Tibial artery (tissue), 4 donors: ENCODE measurements at regions not wholly inside any gene's neighbourhood (a gene's known extent, or its start where the extent isn't known, plus 50 kb on each side); places are given as distances from the start of the nearest gene placed in this dataset.

Experiments used
- DNase-seq, 2 donors: peaks; one replicate each; pipeline ENCODE4 v3.0.0-alpha.2; 2019
- H3K27ac ChIP-seq, 2 donors: fragments of 200-600 bp; sonication (generic) in 1 of 2; 1 replicate in 1 of 2; 2 replicates in 1 of 2; pipeline ENCODE4 v1.5.1; 2018 to 2019; ENCODE audit warnings: mild to moderate bottlenecking in 1 of 2
- H3K27me3 ChIP-seq, 2 donors: fragments of 200-600 bp; sonication (generic) in 1 of 2; one replicate each; pipeline versions ENCODE4 v1.5.1 to v1.6.0; 2016 to 2019
- H3K36me3 ChIP-seq, 3 donors: fragments of 200-600 bp; sonication (generic) in 2 of 3; one replicate each; pipeline ENCODE4 v1.5.1; 2016 to 2019; ENCODE audit warnings: mild to moderate bottlenecking in 2 of 3
- H3K4me1 ChIP-seq, 4 donors: fragments of 200-600 bp; sonication (generic) in 2 of 4; 1 replicate in 3 of 4; 2 replicates in 1 of 4; pipeline ENCODE4 v1.5.1; 2016 to 2019
- H3K4me3 ChIP-seq, 2 donors: fragments of 200-600 bp; sonication (generic) in 1 of 2; 1 replicate in 1 of 2; 2 replicates in 1 of 2; pipeline ENCODE4 v1.5.1; 2018 to 2019; ENCODE audit warnings: mild to moderate bottlenecking in 2 of 2
- H3K9me3 ChIP-seq, 3 donors: fragments of 200-600 bp; sonication (generic) in 1 of 3; one replicate each; pipeline ENCODE4 v1.5.1; 2016 to 2019
- intact Hi-C: fragments of 100-400 bp; cut with DNase I; formaldehyde crosslinking; loops from one replicate; pipeline ENCODE4 v1.15.0; 2023; ENCODE audit warnings: low total_unique reads
- TF ChIP-seq, protein P1 (sequence below), 2 experiments: fragments of 200-600 bp in 1 of 2; fragments of 450-650 bp in 1 of 2; IDR thresholded peaks; one replicate each; pipeline ENCODE4 v1.5.1; 2017 to 2019; ENCODE audit warnings: antibody characterized with exemption in 2 of 2, mild to moderate bottlenecking in 1 of 2, moderate library complexity in 1 of 2

DNA sequence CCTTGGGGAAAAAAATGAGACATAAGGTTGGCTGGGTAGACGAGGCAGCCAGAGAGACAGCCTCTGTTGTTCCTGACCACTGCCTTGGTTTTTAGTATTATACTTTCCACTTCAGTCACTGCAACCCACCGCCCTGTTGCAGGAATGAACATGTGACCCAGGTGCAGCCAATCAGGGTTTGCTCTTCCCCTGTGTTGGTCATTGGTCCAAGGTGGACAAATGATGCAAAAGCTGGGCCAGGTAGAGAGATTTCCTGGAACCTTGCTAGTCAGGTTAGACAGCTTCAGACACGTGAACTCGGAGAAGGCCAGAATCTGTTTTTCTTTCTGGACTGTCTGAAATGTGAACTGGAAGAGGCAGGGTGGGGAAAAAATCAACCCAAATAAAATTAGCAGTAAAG, 452.4 kb upstream of the RBFOX1 start:
- TF ChIP-seq, protein P1, sequence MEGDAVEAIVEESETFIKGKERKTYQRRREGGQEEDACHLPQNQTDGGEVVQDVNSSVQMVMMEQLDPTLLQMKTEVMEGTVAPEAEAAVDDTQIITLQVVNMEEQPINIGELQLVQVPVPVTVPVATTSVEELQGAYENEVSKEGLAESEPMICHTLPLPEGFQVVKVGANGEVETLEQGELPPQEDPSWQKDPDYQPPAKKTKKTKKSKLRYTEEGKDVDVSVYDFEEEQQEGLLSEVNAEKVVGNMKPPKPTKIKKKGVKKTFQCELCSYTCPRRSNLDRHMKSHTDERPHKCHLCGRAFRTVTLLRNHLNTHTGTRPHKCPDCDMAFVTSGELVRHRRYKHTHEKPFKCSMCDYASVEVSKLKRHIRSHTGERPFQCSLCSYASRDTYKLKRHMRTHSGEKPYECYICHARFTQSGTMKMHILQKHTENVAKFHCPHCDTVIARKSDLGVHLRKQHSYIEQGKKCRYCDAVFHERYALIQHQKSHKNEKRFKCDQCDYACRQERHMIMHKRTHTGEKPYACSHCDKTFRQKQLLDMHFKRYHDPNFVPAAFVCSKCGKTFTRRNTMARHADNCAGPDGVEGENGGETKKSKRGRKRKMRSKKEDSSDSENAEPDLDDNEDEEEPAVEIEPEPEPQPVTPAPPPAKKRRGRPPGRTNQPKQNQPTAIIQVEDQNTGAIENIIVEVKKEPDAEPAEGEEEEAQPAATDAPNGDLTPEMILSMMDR (IDR thresholded peaks at IDR 0.05): no peak
- Histone ChIP-seq H3K4me3 (no peak overlapping the region), H3K27ac (no peak overlapping the region), H3K27me3 (no peaks in the 10 kb centered on the region), H3K36me3 (no peaks in the 10 kb centered on the region), H3K9me3 (no peaks in the 10 kb centered on the region), H3K4me1 (no peaks in the 10 kb centered on the region)
- intact Hi-C loops: no loop called here
- no peak for DNase-seq

DNA sequence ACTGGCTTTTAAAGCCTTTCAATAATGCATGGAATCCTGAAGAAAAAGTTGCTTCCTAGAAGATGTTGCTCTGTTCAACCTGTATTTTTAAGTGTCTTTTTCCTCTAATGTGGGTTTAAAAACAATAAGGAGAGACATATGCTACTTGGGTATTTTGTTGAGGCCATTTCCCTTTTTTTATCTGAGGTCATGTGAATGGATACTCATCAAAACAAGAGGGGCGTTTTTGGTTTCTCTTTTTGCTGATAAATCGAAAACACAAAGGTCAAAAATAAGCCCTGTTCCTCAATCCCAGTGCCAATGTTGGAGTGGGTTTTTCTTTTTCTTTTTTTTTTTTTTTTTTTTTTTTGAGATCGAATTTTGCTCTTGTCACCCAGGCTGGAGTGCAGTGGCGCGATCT, 468.0 kb upstream of the RBFOX1 start:
- no peaks in the 10 kb centered on the region for H3K9me3 ChIP-seq
- H3K27ac ChIP-seq: no peak overlapping the region
- H3K27me3 ChIP-seq: no peaks in the 10 kb centered on the region
- H3K4me1 ChIP-seq: no peaks in the 10 kb centered on the region
- intact Hi-C loops: no loop called here
- TF ChIP-seq, protein P1 (IDR thresholded peaks at IDR 0.05): no peak
- no peaks in the 10 kb centered on the region for H3K36me3 ChIP-seq
- DNase-seq: no peak
- no peak overlapping the region for H3K4me3 ChIP-seq

DNA sequence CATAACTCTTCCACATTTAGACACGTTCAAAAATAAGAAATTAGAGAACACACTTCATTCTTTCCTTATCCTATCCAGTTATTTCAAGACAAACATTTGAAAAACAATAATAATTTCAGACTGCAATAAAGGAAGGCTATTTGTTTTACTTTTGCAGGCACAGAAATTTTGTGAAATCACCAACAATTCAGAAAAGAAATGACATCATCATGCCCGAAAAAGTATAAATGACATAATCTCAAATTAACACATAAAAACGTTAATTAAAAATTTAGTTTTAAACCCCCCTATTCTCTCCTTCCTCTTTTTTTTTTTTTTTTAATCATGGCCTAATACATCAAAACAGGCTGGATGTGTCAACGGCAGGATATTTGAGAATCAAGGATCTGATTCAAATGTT, 468.4 kb upstream of the RBFOX1 start:
- Histone ChIP-seq H3K27ac (no peak overlapping the region), H3K27me3 (no peaks in the 10 kb centered on the region), H3K36me3 (no peaks in the 10 kb centered on the region), H3K4me3 (no peak overlapping the region), H3K4me1 (no peaks in the 10 kb centered on the region), H3K9me3 (no peaks in the 10 kb centered on the region)
- TF ChIP-seq, protein P1 (IDR thresholded peaks at IDR 0.05): no peak
- intact Hi-C loops: no loop called here
- DNase-seq: no peak

DNA sequence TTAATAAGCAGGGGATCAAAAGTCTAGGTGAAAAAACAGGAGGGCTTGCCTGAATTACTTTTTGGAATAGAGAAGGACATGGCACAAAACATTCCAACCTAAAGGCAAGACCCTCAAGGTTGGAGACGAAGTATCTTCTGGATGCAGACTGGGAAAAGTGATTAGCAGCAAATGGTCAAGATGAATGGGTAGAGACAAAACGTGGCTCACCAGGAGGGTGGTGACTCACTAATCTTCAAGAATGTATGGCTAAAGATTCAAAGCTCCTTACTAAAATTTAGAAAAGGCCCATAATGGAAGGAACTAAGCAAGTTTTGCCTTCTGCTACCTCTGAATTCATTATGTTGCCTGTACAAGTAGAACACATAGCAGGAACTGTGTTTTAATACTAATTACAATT, 469.5 kb upstream of the RBFOX1 start:
- intact Hi-C loops: no loop called here
- TF ChIP-seq, protein P1 (IDR thresholded peaks at IDR 0.05): no peak
- no peaks in the 10 kb centered on the region for H3K9me3 ChIP-seq
- DNase-seq: no peak
- H3K27me3 ChIP-seq: no peaks in the 10 kb centered on the region
- H3K36me3 ChIP-seq: no peaks in the 10 kb centered on the region
- H3K27ac ChIP-seq: no peak overlapping the region
- H3K4me3 ChIP-seq: no peak overlapping the region
- no peaks in the 10 kb centered on the region for H3K4me1 ChIP-seq

DNA sequence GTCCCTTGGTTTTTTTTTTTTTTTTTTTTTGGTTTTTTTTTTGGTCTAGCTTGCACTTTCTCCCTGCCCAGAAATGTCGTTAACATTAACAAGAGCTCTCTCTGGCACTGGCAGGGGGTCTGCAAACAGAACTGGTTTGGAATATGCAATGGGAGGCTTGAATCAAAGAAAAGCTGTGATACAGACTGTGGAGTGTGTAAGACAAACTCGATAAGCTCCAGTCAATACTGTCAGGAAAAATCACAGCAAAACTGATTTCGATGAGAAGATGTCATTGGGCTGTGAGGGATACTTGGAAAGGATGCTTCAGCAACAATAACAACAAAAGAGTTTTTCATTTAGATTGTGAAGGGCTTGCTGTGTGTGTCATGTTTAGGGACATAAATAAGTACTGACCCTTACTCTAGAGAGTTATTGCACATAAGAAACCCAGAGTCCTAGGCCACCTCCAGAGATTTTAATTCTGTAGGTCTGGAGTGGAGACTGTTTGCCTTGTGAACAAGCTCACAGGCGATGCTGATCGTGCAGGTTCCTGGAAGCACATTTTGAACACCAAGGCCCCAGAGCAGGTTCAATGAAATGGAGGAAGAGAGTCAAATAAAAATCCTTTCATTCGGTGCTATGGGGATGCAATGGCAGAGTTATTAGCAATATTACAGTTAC, 470.7 kb upstream of the RBFOX1 start:
- Histone ChIP-seq H3K4me3 (no peak overlapping the region), H3K9me3 (no peaks in the 10 kb centered on the region), H3K36me3 (no peaks in the 10 kb centered on the region), H3K27ac (no peak overlapping the region), H3K27me3 (no peaks in the 10 kb centered on the region), H3K4me1 (no peaks in the 10 kb centered on the region)
- DNase-seq: no peak
- intact Hi-C loops: no loop called here
- TF ChIP-seq, protein P1 (IDR thresholded peaks at IDR 0.05): no peak
